GM12891 (cell line): ENCODE measurements at regions not wholly inside any gene's neighbourhood (a gene's known extent, or its start where the extent isn't known, plus 50 kb on each side); places are given as distances from the start of the nearest gene placed in this dataset.

ENCODE experiments used
- POLR2A ChIP-seq: IDR thresholded peaks from 2 replicates; pipeline ENCODE4 v1.6.1; 2011; ENCODE audit warnings: low read depth, low read length, control low read depth
- POLR2AphosphoS5 ChIP-seq: IDR thresholded peaks from 2 replicates; pipeline ENCODE4 v1.6.1; 2011; ENCODE audit warnings: low read depth, low read length, control low read depth

DNA sequence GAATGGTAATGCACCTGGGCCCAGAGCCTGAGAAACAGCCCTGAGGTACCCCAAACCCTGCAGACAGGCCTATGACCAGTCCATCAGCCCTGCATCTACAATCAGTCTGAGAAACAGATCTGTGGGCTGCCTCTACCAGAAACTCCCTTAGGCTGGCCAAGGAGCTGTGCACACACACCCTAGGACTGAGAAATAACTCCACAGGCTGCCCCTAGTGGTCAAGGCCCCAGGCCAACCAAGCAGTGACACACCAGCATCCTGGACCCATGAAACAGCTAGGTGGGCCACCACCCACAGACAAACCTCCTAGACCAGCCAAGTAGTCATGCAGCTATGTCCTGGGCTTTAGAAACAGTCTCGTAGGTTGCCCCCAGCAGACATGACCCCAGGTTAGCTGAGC is 253.6 kb upstream of the VLDLR start:
- TF ChIP-seq POLR2A (no peak), POLR2AphosphoS5 (no peak)
